MM.1S (cell line): ENCODE measurements at regions not wholly inside any gene's neighbourhood (a gene's known extent, or its start where the extent isn't known, plus 50 kb on each side); places are given as distances from the start of the nearest gene placed in this dataset.

ENCODE experiments used
- EZH2 ChIP-seq: fragments of 300-600 bp; sonication (generic); optimal IDR thresholded peaks from 2 replicates; pipeline ENCODE3; 2017; ENCODE audit warnings: low read depth, mild to moderate bottlenecking, antibody characterized with exemption, low read length, mixed read lengths
- EZH2phosphoT487 ChIP-seq: fragments of 300-600 bp; sonication (generic); IDR thresholded peaks from 2 replicates; pipeline ENCODE4 v1.6.1; 2018; ENCODE audit warnings: antibody characterized with exemption, low read length
- TF ChIP-seq, protein P1 (sequence below): fragments of 300-600 bp; sonication (generic); IDR thresholded peaks from 2 replicates; pipeline ENCODE4 v1.5.1; 2016; ENCODE audit warnings: antibody characterized with exemption, low read length, mixed read lengths

DNA sequence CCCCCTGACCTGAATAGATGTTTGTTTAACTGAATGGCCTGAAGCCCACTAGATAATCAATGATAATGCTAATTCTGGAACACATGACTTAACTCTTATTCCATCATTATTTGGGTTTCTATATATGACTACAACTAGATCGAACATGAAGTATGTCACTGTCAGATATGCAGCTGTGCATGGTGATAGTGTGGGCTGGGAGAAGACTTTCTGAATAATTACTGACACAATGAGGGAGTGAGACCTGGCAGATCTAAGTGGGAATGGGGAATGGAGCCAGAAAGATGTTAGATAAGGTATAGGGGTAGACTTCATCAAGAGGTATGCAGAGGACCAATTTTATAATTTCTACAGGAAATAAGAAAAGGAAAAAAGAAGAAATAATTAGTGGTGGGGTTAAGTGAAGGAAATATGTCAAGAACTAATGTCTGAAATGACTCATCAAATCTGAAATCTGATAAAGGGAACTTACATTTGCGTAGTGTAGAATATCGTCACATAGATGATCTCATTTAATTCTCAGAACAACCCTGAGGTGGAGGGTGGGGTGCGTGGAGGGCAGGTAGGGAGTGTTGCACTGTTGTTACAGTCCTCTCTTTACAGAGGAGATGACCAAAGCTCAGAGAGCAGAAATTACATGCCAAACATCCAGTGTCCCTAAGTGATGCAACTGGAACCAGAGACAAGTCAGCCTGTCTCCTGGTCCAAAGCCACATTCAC, 68.2 kb upstream of the EED start:
- TF ChIP-seq, protein P1, sequence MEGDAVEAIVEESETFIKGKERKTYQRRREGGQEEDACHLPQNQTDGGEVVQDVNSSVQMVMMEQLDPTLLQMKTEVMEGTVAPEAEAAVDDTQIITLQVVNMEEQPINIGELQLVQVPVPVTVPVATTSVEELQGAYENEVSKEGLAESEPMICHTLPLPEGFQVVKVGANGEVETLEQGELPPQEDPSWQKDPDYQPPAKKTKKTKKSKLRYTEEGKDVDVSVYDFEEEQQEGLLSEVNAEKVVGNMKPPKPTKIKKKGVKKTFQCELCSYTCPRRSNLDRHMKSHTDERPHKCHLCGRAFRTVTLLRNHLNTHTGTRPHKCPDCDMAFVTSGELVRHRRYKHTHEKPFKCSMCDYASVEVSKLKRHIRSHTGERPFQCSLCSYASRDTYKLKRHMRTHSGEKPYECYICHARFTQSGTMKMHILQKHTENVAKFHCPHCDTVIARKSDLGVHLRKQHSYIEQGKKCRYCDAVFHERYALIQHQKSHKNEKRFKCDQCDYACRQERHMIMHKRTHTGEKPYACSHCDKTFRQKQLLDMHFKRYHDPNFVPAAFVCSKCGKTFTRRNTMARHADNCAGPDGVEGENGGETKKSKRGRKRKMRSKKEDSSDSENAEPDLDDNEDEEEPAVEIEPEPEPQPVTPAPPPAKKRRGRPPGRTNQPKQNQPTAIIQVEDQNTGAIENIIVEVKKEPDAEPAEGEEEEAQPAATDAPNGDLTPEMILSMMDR, result no peak
- no peak for TF ChIP-seq EZH2phosphoT487
- no peak for TF ChIP-seq EZH2
